Endothelial cell of umbilical vein (primary cell): ENCODE measurements at regions not wholly inside any gene's neighbourhood (a gene's known extent, or its start where the extent isn't known, plus 50 kb on each side); places are given as distances from the start of the nearest gene placed in this dataset.

ENCODE experiments used
- BruUV-seq: library from RNA; stranded (reverse); fragments of 400-500 nt; replicated peaks from 2 replicates; lab custom pipeline; 2021; lab: Mats Ljungman, UMichigan
- CTCF ChIA-PET: fragments of 300-600, 350-600 bp; sonication (Branson Sonifier 250); formaldehyde crosslinking; loops from one replicate; lab custom pipeline; 2021; ENCODE audit warnings: antibody characterized with exemption, inconsistent platforms; lab: Charles Lee
- POLR2A ChIA-PET: fragments of 300-600, 350-600 bp; sonication (Branson Sonifier 250); formaldehyde crosslinking; loops from one replicate; lab custom pipeline; 2021; ENCODE audit warnings: antibody characterized with exemption, inconsistent platforms; lab: Charles Lee
- DNase-seq: peaks from one replicate; pipeline ENCODE4 v3.0.0-alpha.2; 2011; ENCODE audit warnings: low read depth, low spot score
- FAIRE-seq: peaks from 2 replicates; lab custom pipeline; 2011; peaks lifted over from hg19 to GRCh38; lab: Jason Lieb, UNC
- H2AFZ ChIP-seq: 2 replicates; pipeline ENCODE4 v1.6.0; 2012; ENCODE audit warnings: low read depth, low read length, control low read depth, inconsistent platforms
- H3K27ac ChIP-seq: 2 replicates; pipeline ENCODE4 v1.5.1; 2011; ENCODE audit warnings: low read depth, mild to moderate bottlenecking, control low read depth, low read length, moderate library complexity; ENCODE audit not compliant: insufficient read depth
- H3K27me3 ChIP-seq, 2 experiments: 2 replicates each; pipeline versions ENCODE4 v1.6.0 to v1.6.1; 2011; ENCODE audit warnings: low read length in 2 of 2, mixed read lengths in 1 of 2; ENCODE audit not compliant: control insufficient read depth in 2 of 2, insufficient read depth in 2 of 2
- H3K36me3 ChIP-seq, 2 experiments: 2 replicates in 1 of 2; 3 replicates in 1 of 2; pipeline ENCODE4 v1.5.1; 2011; ENCODE audit warnings: low read length in 2 of 2, mild to moderate bottlenecking in 1 of 2, moderate library complexity in 1 of 2; ENCODE audit not compliant: control insufficient read depth in 2 of 2, insufficient read depth in 2 of 2; ENCODE audit errors: extremely low read depth in 1 of 2
- H3K4me1 ChIP-seq: 3 replicates; pipeline ENCODE4 v1.5.1; 2011; ENCODE audit warnings: mild to moderate bottlenecking, low read length; ENCODE audit not compliant: control insufficient read depth, insufficient read depth; ENCODE audit errors: extremely low read depth
- H3K4me2 ChIP-seq: 2 replicates; pipeline ENCODE4 v1.6.1; 2011; ENCODE audit warnings: low read length, control low read depth, mixed read lengths; ENCODE audit not compliant: insufficient read depth
- H3K4me3 ChIP-seq, 3 experiments: fragments of 200-600 bp in 1 of 3; sonication (generic), shearing (Covaris generic) in 1 of 3; replicated peaks in 1 of 3; 2 replicates each; pipeline ENCODE4 v1.5.1; 2011 to 2016; ENCODE audit warnings: control low read depth in 3 of 3, low read length in 3 of 3, mild to moderate bottlenecking in 2 of 3, inconsistent platforms in 1 of 3, low read depth in 1 of 3, moderate library complexity in 1 of 3; ENCODE audit not compliant: insufficient read depth in 1 of 3
- H3K79me2 ChIP-seq: 2 replicates; pipeline ENCODE4 v1.6.0; 2012; ENCODE audit warnings: low read length, inconsistent platforms; ENCODE audit not compliant: control insufficient read depth, insufficient read depth
- H3K9ac ChIP-seq: replicated peaks from 2 replicates; pipeline ENCODE3; 2011; ENCODE audit warnings: low read length, control low read depth; ENCODE audit not compliant: insufficient read depth; ENCODE audit errors: extremely low read depth
- H3K9me1 ChIP-seq: replicated peaks from 3 replicates; pipeline ENCODE4 v1.6.0; 2011; ENCODE audit warnings: mild to moderate bottlenecking, low read length; ENCODE audit not compliant: control insufficient read depth, insufficient read depth; ENCODE audit errors: extremely low read depth
- H3K9me3 ChIP-seq: replicated peaks from 2 replicates; pipeline ENCODE4 v1.5.1; 2012; ENCODE audit warnings: low read length, inconsistent platforms; ENCODE audit not compliant: control insufficient read depth, insufficient read depth
- H4K20me1 ChIP-seq: replicated peaks from 2 replicates; pipeline ENCODE3; 2011; ENCODE audit warnings: mild to moderate bottlenecking, low read length; ENCODE audit not compliant: control insufficient read depth, insufficient read depth; ENCODE audit errors: extremely low read depth
- EZH2 ChIP-seq: IDR thresholded peaks from 2 replicates; pipeline ENCODE4 v1.6.1; 2012; ENCODE audit warnings: borderline replicate concordance, low read depth, mild to moderate bottlenecking, moderate library complexity, low read length, inconsistent platforms; ENCODE audit not compliant: severe bottlenecking
- FOS ChIP-seq: IDR thresholded peaks from 2 replicates; pipeline ENCODE4 v1.6.1; 2011; ENCODE audit warnings: mild to moderate bottlenecking, low read length, moderate library complexity, borderline replicate concordance; ENCODE audit not compliant: insufficient read depth
- GATA2 ChIP-seq: IDR thresholded peaks from 2 replicates; pipeline ENCODE4 v1.7.0; 2011; ENCODE audit warnings: low read depth, mild to moderate bottlenecking, moderate library complexity, mixed read lengths, low read length; ENCODE audit not compliant: insufficient read length, insufficient read depth
- JUN ChIP-seq: IDR thresholded peaks from 2 replicates; pipeline ENCODE4 v1.6.1; 2011; ENCODE audit warnings: borderline replicate concordance, low read depth; ENCODE audit not compliant: insufficient read length, insufficient read depth
- MYC ChIP-seq: IDR thresholded peaks from one replicate; pipeline ENCODE4 v1.6.1; 2011; ENCODE audit warnings: mild to moderate bottlenecking, low read depth, low read length
- POLR2A ChIP-seq: IDR thresholded peaks from 2 replicates; pipeline ENCODE4 v1.6.1; 2012; ENCODE audit warnings: low read depth, mild to moderate bottlenecking, control low read depth, low read length
- POLR2AphosphoS5 ChIP-seq: IDR thresholded peaks from 2 replicates; pipeline ENCODE4 v1.6.1; 2012; ENCODE audit warnings: low read depth, mild to moderate bottlenecking, control low read depth, low read length, moderate library complexity; ENCODE audit not compliant: insufficient read depth
- dilution Hi-C: fragments of 300-500 bp; cut with MboI; formaldehyde crosslinking; loops from one replicate; pipeline ENCODE4 v1.15.0; 2019; ENCODE audit warnings: low sequenced_read_pairs; ENCODE audit not compliant: extremely low pct_ligation_motif_present
- intact Hi-C: fragments of 100-400 bp; cut with micrococcal nuclease; formaldehyde crosslinking; loops from one replicate; pipeline ENCODE4 v1.10.0; 2022
- TF ChIP-seq, protein P1 (sequence below): IDR thresholded peaks from 2 replicates; pipeline ENCODE4 v1.6.1; 2011; ENCODE audit not compliant: insufficient read depth, insufficient read length
- TF ChIP-seq, protein P2 (sequence below), 2 donors: IDR thresholded peaks; 1 replicate in 1 of 2; 2 replicates in 1 of 2; pipeline ENCODE4 v1.5.1; 2011; ENCODE audit warnings: low read length in 2 of 2, mild to moderate bottlenecking in 2 of 2, moderate library complexity in 2 of 2, control low read depth in 1 of 2, inconsistent platforms in 1 of 2, low read depth in 1 of 2; ENCODE audit not compliant: insufficient read depth in 1 of 2; ENCODE audit errors: extremely low read depth in 1 of 2

DNA sequence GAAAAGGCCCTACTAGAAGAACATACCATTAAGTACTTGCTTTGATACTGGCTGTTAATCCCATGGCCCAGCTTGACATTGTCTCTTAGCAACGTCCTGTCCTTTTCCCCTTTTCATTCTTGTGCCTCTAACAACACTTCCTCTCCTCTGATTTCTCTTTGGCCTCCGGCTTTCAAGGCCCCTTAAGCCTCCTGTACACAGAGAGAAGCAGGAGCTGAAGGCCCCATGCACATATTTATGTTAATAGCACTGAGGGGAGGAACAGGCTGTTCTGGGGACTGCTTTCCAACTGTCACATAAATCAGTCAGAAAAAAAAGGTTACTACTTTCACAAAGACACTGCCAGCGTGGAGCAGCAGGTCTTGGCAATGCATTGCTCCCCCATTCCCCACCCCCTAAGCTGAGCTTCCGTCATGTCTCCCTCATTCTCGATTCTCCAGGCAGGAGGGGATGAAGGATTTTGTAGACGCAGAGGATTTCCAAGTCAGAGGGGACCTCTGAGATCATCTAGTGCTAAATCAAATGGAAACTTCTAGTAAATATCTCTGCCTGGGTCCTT is 257.4 kb upstream of the ADAMTS9 start:
- peak overlapping the region; percentile 40 for H3K4me2 ChIP-seq
- no peaks in the 10 kb centered on the region for H3K9me1 ChIP-seq
- no TSS peak for BruUV-seq
- ChIA-PET CTCF (interaction anchor here (1.0 to 2.3 kb wide), 6 partner anchors 9 to 225 kb away, joined by 3 to 12 read pairs (median 4); no protein-coding TSS in a partner anchor), POLR2A (interaction anchor here (0.6 kb wide), 1 partner anchor 18 kb away, joined by 3 read pairs; no protein-coding TSS in a partner anchor)
- H3K9me3 ChIP-seq = no peaks in the 10 kb centered on the region
- H3K79me2 ChIP-seq = no peaks in the 10 kb centered on the region
- peak overlapping the region; percentile 91 for H2AFZ ChIP-seq
- H4K20me1 ChIP-seq = no peaks in the 10 kb centered on the region
- TF ChIP-seq EZH2 (no peak), FOS (no peak), MYC (no peak), POLR2AphosphoS5 (no peak), GATA2 (no peak), POLR2A (no peak), JUN (no peak)
- TF ChIP-seq, protein P1, sequence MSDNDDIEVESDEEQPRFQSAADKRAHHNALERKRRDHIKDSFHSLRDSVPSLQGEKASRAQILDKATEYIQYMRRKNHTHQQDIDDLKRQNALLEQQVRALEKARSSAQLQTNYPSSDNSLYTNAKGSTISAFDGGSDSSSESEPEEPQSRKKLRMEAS = no peak
- TF ChIP-seq, protein P2, sequence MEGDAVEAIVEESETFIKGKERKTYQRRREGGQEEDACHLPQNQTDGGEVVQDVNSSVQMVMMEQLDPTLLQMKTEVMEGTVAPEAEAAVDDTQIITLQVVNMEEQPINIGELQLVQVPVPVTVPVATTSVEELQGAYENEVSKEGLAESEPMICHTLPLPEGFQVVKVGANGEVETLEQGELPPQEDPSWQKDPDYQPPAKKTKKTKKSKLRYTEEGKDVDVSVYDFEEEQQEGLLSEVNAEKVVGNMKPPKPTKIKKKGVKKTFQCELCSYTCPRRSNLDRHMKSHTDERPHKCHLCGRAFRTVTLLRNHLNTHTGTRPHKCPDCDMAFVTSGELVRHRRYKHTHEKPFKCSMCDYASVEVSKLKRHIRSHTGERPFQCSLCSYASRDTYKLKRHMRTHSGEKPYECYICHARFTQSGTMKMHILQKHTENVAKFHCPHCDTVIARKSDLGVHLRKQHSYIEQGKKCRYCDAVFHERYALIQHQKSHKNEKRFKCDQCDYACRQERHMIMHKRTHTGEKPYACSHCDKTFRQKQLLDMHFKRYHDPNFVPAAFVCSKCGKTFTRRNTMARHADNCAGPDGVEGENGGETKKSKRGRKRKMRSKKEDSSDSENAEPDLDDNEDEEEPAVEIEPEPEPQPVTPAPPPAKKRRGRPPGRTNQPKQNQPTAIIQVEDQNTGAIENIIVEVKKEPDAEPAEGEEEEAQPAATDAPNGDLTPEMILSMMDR (IDR thresholded peaks at IDR 0.05; ENCODE audit: extremely low read depth in 1 of 2, insufficient read depth in 1 of 2, low read depth in 1 of 2, low read length in 2 of 2) = no peak
- no peaks in the 10 kb centered on the region for H3K36me3 ChIP-seq
- peak; percentile 93 for DNase-seq
- dilution Hi-C loops = no loop called here
- H3K27ac ChIP-seq = peak overlapping the region; percentile 7
- H3K4me3 ChIP-seq = no peak overlapping the region
- no peak overlapping the region for H3K9ac ChIP-seq
- no peaks in the 10 kb centered on the region for H3K27me3 ChIP-seq
- intact Hi-C loops = no loop called here
- H3K4me1 ChIP-seq = peaks cover 12% of the 10 kb centered on the region
- FAIRE-seq = peak; percentile 88
